NOMO-1 treated with DMSO at 0.1 percent for 48 hours (cell line): ENCODE measurements at regions not wholly inside any gene's neighbourhood (a gene's known extent, or its start where the extent isn't known, plus 50 kb on each side); places are given as distances from the start of the nearest gene placed in this dataset.

Experiments used
- DNase-seq: peaks from one replicate; lab custom pipeline; 2025; ENCODE audit not compliant: unreplicated experiment; lab: John Stamatoyannopoulos, UW

GRCh38 chr15:37165395-37165794 lies 65.0 kb upstream of the MEIS2 start:
- no peak for DNase-seq

- DNase-seq: no peak
Measured at GRCh38 chr15:37166402-37166801, 66.1 kb upstream of the MEIS2 start.

GRCh38 chr15:37181339-37181738 lies 81.0 kb upstream of the MEIS2 start:
- no peak for DNase-seq

- DNase-seq: no peak
Measured at GRCh38 chr15:37199545-37199944, 99.2 kb upstream of the MEIS2 start.

GRCh38 chr15:37203050-37203449 lies 102.7 kb upstream of the MEIS2 start:
- DNase-seq: no peak

- no peak for DNase-seq
Measured at GRCh38 chr15:37204692-37205091, 104.3 kb upstream of the MEIS2 start.

- no peak for DNase-seq
Measured at GRCh38 chr15:37206690-37207089, 106.3 kb upstream of the MEIS2 start.

- DNase-seq: no peak
Measured at GRCh38 chr15:37208146-37209040, 108.0 kb upstream of the MEIS2 start.

- DNase-seq: no peak
Measured at GRCh38 chr15:37209041-37209363, 108.7 kb upstream of the MEIS2 start.

- DNase-seq: no peak
Measured at GRCh38 chr15:37217567-37217966, 117.2 kb upstream of the MEIS2 start.

GRCh38 chr15:37218351-37218916 lies 118.1 kb upstream of the MEIS2 start:
- DNase-seq: no peak

- no peak for DNase-seq
Measured at GRCh38 chr15:37219211-37219701, 118.9 kb upstream of the MEIS2 start.

- no peak for DNase-seq
Measured at GRCh38 chr15:37220949-37221670, 120.8 kb upstream of the MEIS2 start.

GRCh38 chr15:37221671-37222145 lies 121.4 kb upstream of the MEIS2 start:
- no peak for DNase-seq

GRCh38 chr15:37223089-37223488 lies 122.7 kb upstream of the MEIS2 start:
- no peak for DNase-seq

GRCh38 chr15:37229855-37230619 lies 129.7 kb upstream of the MEIS2 start:
- DNase-seq: no peak

GRCh38 chr15:37245358-37245757 lies 145.0 kb upstream of the MEIS2 start:
- no peak for DNase-seq

- no peak for DNase-seq
Measured at GRCh38 chr15:37246065-37246464, 145.7 kb upstream of the MEIS2 start.

- no peak for DNase-seq
Measured at GRCh38 chr15:37246856-37247255, 146.5 kb upstream of the MEIS2 start.

GRCh38 chr15:37249249-37249648 lies 148.9 kb upstream of the MEIS2 start:
- DNase-seq: no peak

GRCh38 chr15:37252530-37252929 lies 152.2 kb upstream of the MEIS2 start:
- no peak for DNase-seq
